DOHH2 (cell line): ENCODE measurements at regions not wholly inside any gene's neighbourhood (a gene's known extent, or its start where the extent isn't known, plus 50 kb on each side); places are given as distances from the start of the nearest gene placed in this dataset.

ENCODE experiments used
- EZH2phosphoT487 ChIP-seq: fragments of 200-600 bp; sonication (generic); IDR thresholded peaks from 2 replicates; pipeline ENCODE4 v1.6.1; 2017; ENCODE audit warnings: borderline replicate concordance, mild to moderate bottlenecking, antibody characterized with exemption, low read length, moderate library complexity, mixed read lengths
- TF ChIP-seq, protein P1 (sequence below): fragments of 200-600 bp; sonication (generic); IDR thresholded peaks from one replicate; pipeline ENCODE4 v1.5.1; 2014; ENCODE audit warnings: antibody characterized with exemption, mild to moderate bottlenecking, low read depth, low read length; ENCODE audit not compliant: poor library complexity, severe bottlenecking

DNA sequence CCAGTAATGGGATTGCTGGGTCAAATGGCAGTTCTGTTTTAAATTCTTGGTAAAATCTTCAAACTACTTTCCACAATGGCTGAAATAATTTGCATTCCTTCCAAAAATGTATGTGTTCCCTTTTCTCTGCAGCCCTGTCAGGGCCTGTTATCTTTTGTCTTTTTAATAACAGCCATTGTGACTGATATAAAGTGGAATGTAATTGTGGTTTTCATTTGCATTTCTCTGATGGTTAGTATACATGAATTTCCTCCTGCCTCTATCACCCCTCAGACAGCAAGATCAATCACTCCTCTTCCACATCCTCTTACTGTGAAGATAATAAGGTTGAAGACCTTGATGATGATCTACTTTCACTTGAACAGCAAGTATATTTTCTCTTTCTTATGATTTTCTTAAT is 304.8 kb upstream of the FSIP2 start:
- TF ChIP-seq, protein P1, sequence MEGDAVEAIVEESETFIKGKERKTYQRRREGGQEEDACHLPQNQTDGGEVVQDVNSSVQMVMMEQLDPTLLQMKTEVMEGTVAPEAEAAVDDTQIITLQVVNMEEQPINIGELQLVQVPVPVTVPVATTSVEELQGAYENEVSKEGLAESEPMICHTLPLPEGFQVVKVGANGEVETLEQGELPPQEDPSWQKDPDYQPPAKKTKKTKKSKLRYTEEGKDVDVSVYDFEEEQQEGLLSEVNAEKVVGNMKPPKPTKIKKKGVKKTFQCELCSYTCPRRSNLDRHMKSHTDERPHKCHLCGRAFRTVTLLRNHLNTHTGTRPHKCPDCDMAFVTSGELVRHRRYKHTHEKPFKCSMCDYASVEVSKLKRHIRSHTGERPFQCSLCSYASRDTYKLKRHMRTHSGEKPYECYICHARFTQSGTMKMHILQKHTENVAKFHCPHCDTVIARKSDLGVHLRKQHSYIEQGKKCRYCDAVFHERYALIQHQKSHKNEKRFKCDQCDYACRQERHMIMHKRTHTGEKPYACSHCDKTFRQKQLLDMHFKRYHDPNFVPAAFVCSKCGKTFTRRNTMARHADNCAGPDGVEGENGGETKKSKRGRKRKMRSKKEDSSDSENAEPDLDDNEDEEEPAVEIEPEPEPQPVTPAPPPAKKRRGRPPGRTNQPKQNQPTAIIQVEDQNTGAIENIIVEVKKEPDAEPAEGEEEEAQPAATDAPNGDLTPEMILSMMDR = no peak
- no peak for TF ChIP-seq EZH2phosphoT487
